GM21786 (cell line): ENCODE measurements at regions not wholly inside any gene's neighbourhood (a gene's known extent, or its start where the extent isn't known, plus 50 kb on each side); places are given as distances from the start of the nearest gene placed in this dataset.
"Not testable (repeated sequence)": the region's sequence is repeated elsewhere in the genome, so short reads cannot be mapped to it uniquely, and the experiment has no call there.

Experiments
- ATAC-seq: cut with Tn5 transposase; IDR thresholded peaks from one replicate; pipeline ENCODE4 v1.9.1; 2021; ENCODE audit not compliant: unreplicated experiment

GRCh38 chr9:30519166-30519565, 1865.3 kb upstream of the ACO1 start:
- ATAC-seq = no peak

DNA sequence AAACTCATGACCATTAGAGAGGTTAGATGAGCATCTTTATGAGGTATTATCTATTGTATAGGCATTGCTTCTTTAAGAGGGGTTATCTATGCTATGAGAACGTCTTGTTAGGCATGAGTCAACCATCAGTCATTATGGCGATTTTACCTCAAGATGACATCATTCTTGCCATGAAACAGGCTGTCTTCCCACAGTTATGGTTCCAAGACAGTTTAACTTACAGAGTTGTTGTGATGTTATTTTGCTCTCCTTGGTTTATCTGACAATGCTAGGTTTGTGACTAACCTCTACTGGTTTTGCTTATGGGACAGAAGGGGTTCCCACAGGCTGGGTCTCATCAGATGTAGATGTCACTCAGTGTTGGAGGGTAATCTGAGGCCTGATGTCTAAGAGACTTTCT, 1864.7 kb upstream of the ACO1 start:
- no peak for ATAC-seq

DNA sequence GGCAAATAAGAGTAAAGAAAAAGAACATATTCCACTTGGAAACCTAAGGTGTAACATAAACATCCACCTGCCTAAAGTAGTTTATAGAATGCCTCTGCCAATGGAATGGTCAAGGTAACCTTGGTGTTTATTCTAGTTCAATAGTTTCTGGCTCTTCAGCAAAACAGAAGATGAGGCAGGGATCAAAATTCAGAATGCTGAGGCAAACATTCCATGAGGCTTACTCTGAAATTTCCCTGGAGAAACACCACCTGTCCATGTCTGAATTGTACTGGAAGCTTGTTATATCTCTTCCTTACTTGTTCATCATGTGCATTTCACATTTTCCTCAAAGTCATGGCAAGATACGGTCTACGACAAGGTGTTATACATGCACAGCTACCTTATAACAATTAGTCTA, 1862.4 kb upstream of the ACO1 start:
- ATAC-seq = no peak

- ATAC-seq = no peak
Measured at GRCh38 chr9:30522486-30522885, 1862.0 kb upstream of the ACO1 start.

GRCh38 chr9:30524311-30524710, 1860.1 kb upstream of the ACO1 start:
- ATAC-seq = no peak

- no peak for ATAC-seq
Measured at GRCh38 chr9:30534455-30534854, 1850.0 kb upstream of the ACO1 start.

DNA sequence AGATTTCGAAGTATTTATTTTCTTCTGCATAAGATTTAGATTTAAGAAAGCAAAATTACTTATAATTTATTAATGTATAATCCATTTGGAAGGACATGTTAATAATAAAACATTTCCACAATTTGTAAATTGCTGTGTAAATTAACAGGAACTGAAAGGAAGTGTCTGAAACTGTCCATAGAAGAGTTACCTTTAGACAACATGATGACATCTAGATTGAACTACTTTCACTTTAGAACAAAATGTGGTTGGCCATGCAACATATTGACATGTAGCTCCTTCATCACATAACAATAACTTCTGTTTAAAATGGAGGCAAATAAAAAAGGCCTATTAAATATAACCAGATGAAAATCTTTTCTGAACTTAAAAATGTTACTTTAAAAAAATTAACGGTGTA, 1849.5 kb upstream of the ACO1 start:
- no peak for ATAC-seq

- no peak for ATAC-seq
Measured at GRCh38 chr9:30536494-30536893, 1847.9 kb upstream of the ACO1 start.

DNA sequence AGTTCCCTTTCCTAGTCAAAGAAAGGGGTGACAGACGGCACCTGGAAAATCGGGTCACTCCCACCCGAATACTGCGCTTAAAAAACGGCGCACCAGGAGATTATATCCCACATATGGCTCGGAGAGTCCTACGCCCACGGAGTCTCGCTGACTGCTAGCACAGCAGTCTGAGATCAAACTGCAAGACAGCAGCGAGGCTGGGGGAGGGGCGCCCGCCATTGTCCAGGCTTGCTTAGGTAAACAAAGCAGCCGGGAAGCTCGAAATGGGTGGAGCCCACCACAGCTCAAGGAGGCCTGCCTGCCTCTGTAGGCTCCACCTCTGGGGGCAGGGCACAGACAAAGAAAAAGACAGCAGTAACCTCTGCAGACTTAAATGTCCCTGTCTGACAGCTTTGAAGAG, 1844.7 kb upstream of the ACO1 start:
- ATAC-seq = not testable (repeated sequence)

GRCh38 chr9:30574355-30575151, 1809.9 kb upstream of the ACO1 start:
- no peak for ATAC-seq

DNA sequence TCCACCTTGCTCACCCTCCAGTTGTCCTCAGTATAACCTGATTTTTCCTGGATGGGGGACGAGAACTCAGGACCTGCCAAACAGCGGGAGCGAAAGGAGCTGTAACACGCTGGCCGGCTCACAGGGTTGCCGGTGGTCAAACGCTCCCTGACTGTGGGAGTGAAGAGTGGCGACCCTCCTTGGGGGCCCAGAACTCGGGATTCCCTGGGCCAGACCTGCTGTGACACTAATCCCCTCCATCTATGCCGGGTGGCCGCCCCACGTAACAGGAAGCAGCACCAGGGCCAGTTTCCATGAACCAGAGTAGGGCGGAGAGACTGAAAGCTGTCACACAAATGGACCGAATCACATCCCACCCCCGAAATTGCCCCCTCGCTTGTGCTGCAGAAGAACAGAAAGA, 1809.2 kb upstream of the ACO1 start:
- ATAC-seq = no peak

GRCh38 chr9:30575691-30576090, 1808.8 kb upstream of the ACO1 start:
- ATAC-seq = no peak

DNA sequence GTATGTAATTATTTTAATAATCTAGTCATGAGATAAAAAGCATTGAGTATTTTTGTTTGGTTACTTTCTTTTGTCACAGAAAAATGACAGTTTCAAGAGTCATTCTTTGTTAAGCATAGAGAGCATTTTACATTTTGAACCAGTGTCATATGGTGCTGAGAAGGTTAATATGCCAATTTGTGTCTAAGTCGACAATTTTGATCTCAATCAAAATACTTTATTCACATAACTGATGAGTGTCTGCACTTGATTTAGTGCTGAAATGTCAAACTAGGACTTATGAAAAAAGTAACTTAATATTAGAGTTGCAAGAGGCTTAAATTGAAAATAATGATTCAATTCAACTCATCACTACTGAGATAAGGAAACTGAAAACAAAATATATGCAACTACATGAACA, 1804.6 kb upstream of the ACO1 start:
- no peak for ATAC-seq

DNA sequence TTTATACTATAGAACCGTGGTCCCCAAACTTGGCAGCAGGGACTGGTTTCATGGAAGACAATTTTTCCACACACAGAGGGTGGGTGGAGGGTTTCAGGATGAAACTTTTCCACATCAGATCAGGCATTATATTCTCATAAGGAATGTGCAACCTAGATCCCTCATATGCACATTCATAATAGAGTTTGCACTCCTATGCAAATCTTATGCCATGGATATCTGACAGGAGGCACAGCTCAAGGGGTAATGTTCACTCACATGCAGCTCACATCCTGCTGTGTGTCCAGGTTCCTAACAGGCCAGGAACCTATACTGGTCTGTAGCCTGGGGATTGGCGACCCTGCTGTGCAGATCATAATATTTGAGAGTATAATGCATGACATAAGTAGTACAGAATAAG, 1802.2 kb upstream of the ACO1 start:
- ATAC-seq = no peak

DNA sequence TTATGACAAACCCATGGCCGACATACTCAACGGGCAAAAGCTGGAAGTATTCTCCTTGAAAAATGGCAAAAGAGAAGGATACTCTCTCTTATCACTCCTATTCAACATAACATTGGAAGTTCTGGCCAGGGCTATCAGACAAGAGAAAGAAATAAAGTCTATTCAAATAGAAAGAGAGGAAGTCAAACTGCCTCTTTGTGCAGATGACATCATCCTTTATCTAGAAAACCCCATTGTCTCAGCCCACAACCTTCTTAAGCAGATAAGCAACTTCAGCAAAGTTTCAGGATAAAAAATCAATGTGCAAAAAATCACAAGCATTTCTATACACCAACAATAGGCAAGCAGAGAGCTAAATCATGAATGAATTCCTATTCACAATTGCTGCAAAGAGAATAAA, 1799.9 kb upstream of the ACO1 start:
- ATAC-seq = no peak

DNA sequence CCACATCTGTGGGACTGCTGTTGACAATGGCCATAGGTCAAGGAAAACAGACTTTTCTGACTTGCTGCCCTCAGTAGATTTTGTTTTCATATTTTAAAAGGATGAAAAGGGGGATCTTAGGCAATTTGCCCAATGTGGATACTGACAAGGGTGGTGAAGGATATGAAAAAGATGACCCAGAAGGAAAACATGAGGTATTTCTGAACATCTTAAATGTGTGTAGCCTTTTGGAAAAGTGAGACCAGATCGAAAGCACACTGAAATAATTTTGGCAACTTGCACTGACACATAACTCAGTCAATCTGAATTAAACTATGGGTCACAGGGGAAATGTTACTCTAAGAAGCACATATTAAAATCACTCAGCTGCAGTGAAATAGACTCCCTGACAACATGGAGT, 1793.0 kb upstream of the ACO1 start:
- ATAC-seq = no peak

- ATAC-seq = no peak
Measured at GRCh38 chr9:30597608-30598007, 1786.8 kb upstream of the ACO1 start.

DNA sequence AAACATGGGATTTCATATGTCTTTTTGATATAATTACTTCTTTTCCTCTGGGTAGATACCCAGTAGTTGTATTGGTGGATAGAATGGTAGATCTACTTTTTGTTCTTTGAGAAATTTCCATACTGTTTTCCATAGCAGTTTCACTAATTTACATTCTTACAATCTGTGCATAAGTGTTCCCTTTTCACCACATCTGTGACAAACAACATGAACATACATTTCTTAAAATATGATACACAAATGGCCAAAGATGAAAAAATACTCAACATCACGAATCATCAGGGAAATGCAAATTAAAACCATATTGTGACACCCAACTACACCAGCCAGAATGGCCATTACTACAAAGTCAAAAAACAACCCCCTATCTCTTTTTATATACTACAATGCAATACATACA, 1778.5 kb upstream of the ACO1 start:
- no peak for ATAC-seq

DNA sequence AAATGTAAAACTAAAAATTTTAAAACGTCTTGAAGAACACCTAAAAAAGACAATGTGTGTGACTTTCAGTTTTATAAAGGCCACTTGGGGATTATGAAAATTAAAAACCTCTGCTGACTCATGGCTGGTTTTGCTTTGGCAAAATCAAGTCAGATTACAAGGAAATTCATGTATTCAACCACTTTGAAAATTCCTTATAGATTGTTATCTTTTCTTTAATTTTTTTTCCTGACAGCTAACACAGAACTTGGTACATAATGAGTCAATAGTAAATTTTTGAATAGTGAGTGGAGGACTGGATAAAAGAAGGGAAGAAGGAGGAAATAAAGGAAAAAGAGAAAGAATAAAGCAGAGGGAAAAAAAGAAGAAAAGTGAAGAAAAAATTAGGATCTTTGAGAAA, 1774.7 kb upstream of the ACO1 start:
- ATAC-seq = no peak

- not testable (repeated sequence) for ATAC-seq
Measured at GRCh38 chr9:30616782-30617181, 1767.7 kb upstream of the ACO1 start.

GRCh38 chr9:30622561-30622960, 1761.9 kb upstream of the ACO1 start:
- no peak for ATAC-seq

GRCh38 chr9:30628915-30629567, 1755.4 kb upstream of the ACO1 start:
- ATAC-seq = no peak

- no peak for ATAC-seq
Measured at GRCh38 chr9:30630459-30630858, 1754.0 kb upstream of the ACO1 start.
